Esophagus muscularis mucosa (tissue), 4 donors: ENCODE measurements at regions not wholly inside any gene's neighbourhood (a gene's known extent, or its start where the extent isn't known, plus 50 kb on each side); places are given as distances from the start of the nearest gene placed in this dataset.

Experiments
- EP300 ChIP-seq: sonication (generic); formaldehyde crosslinking; IDR thresholded peaks from one replicate; pipeline ENCODE4 v1.6.1; 2017; ENCODE audit warnings: antibody characterized with exemption
- POLR2A ChIP-seq: fragments of 450-650 bp; IDR thresholded peaks from one replicate; pipeline ENCODE4 v1.6.1; 2017; ENCODE audit warnings: antibody characterized with exemption, moderate library complexity, mild to moderate bottlenecking, low read depth
- POLR2AphosphoS5 ChIP-seq, 2 donors: sonication (generic); formaldehyde crosslinking; IDR thresholded peaks; one replicate each; pipeline ENCODE4 v1.6.1; 2017; ENCODE audit warnings: antibody characterized with exemption in 2 of 2
- TF ChIP-seq, protein P1 (sequence below), 3 experiments: fragments of 200-600 bp in 2 of 3; fragments of 450-650 bp in 1 of 3; sonication (generic) in 2 of 3; IDR thresholded peaks; one replicate each; pipeline ENCODE4 v1.5.1; 2017 to 2019; ENCODE audit warnings: antibody characterized with exemption in 3 of 3, mild to moderate bottlenecking in 2 of 3, moderate library complexity in 1 of 3

DNA sequence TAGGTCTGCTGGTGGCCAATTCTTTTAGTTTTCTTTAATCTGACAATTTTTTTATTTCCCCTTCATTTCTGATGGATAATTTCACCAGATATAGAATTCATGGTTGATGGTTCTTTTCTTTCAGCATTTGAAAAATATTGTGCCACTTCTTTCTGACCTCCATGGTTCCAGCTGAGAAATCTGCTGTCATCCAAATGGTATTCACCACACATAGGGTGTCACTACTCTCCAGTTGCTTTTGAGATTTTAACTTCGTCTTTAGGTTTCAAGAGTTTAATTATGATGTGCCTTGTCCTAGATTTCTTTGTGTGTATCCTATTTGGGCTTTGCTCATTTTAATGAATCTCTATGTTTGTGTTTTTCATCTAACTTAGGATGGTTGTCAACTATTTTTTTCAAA lies 488.6 kb upstream of the HS6ST1 start:
- TF ChIP-seq POLR2A (no peak), EP300 (no peak), POLR2AphosphoS5 (IDR thresholded peaks at IDR 0.05) (no peak)
- TF ChIP-seq, protein P1, sequence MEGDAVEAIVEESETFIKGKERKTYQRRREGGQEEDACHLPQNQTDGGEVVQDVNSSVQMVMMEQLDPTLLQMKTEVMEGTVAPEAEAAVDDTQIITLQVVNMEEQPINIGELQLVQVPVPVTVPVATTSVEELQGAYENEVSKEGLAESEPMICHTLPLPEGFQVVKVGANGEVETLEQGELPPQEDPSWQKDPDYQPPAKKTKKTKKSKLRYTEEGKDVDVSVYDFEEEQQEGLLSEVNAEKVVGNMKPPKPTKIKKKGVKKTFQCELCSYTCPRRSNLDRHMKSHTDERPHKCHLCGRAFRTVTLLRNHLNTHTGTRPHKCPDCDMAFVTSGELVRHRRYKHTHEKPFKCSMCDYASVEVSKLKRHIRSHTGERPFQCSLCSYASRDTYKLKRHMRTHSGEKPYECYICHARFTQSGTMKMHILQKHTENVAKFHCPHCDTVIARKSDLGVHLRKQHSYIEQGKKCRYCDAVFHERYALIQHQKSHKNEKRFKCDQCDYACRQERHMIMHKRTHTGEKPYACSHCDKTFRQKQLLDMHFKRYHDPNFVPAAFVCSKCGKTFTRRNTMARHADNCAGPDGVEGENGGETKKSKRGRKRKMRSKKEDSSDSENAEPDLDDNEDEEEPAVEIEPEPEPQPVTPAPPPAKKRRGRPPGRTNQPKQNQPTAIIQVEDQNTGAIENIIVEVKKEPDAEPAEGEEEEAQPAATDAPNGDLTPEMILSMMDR (IDR thresholded peaks at IDR 0.05), result no peak
